K562 (cell line): ENCODE measurements at regions not wholly inside any gene's neighbourhood (a gene's known extent, or its start where the extent isn't known, plus 50 kb on each side); places are given as distances from the start of the nearest gene placed in this dataset.

ENCODE experiments used
- ATAC-seq: fragments of 200-7000 bp; cut with Tn5 transposase; 3 replicates; pipeline ENCODE4 v1.9.1; 2020; ENCODE audit warnings: moderate library complexity
- BruUV-seq: library from RNA; stranded (reverse); fragments of 400-500 nt; replicated peaks from 2 replicates; lab custom pipeline; 2021; lab: Mats Ljungman, UMichigan
- CTCF ChIA-PET: fragments of 300-600 bp; formaldehyde crosslinking; extraction: SDS; loops from one replicate; lab custom pipeline; 2021; ENCODE audit warnings: low intra/inter-chr PET ratio; lab: Yijun Ruan, JAX
- POLR2A ChIA-PET: fragments of 300-600, 350-650 bp; sonication (Branson Sonifier 250); formaldehyde crosslinking; extraction: SDS; loops from one replicate; lab custom pipeline; 2021; ENCODE audit warnings: antibody characterized with exemption, inconsistent platforms; lab: Yijun Ruan, JAX
- DNase-seq, 4 experiments: peaks; one replicate each; pipeline versions ENCODE4 v3.0.0 to v3.0.0-alpha.2; 2011 to 2018; ENCODE audit warnings: low spot score in 3 of 4, mixed read lengths in 3 of 4; ENCODE audit errors: extremely low read depth in 1 of 4
- FAIRE-seq: peaks from 2 replicates; lab custom pipeline; 2011; peaks lifted over from hg19 to GRCh38; lab: Jason Lieb, UNC
- H2AFZ ChIP-seq: 2 replicates; pipeline ENCODE4 v1.6.0; 2011; ENCODE audit warnings: low read depth, low read length, control low read depth, inconsistent platforms
- H3K27ac ChIP-seq: fragments of 200-600 bp; 3 replicates; pipeline ENCODE4 v1.8.0; 2011; ENCODE audit warnings: low read depth, mild to moderate bottlenecking, control low read depth, inconsistent platforms, low read length, moderate library complexity, mixed read lengths; ENCODE audit errors: extremely low read depth
- H3K27me3 ChIP-seq, 2 experiments: fragments of 300-600 bp in 1 of 2; 2 replicates in 1 of 2; 3 replicates in 1 of 2; pipeline versions ENCODE4 v1.6.0 to v1.8.0; 2011; ENCODE audit warnings: inconsistent platforms in 2 of 2, low read length in 2 of 2, mild to moderate bottlenecking in 1 of 2, mixed read lengths in 1 of 2, moderate library complexity in 1 of 2; ENCODE audit not compliant: control insufficient read depth in 2 of 2, insufficient read depth in 2 of 2
- H3K36me3 ChIP-seq: fragments of 300-600 bp; 3 replicates; pipeline ENCODE4 v1.8.0; 2011; ENCODE audit warnings: mild to moderate bottlenecking, low read length, inconsistent platforms; ENCODE audit not compliant: control insufficient read depth, insufficient read depth
- H3K4me1 ChIP-seq, 2 experiments: fragments of 200-600 bp in 1 of 2; replicated peaks in 1 of 2; 2 replicates in 1 of 2; 3 replicates in 1 of 2; pipeline versions ENCODE4 v1.5.1 to v1.8.0; 2011; ENCODE audit warnings: inconsistent platforms in 2 of 2, low read length in 2 of 2, mild to moderate bottlenecking in 1 of 2, mixed read lengths in 1 of 2, moderate library complexity in 1 of 2; ENCODE audit not compliant: control insufficient read depth in 2 of 2, insufficient read depth in 2 of 2
- H3K4me2 ChIP-seq: 2 replicates; pipeline ENCODE4 v1.6.1; 2011; ENCODE audit warnings: low read length, control low read depth, inconsistent platforms, mixed read lengths; ENCODE audit not compliant: insufficient read depth
- H3K4me3 ChIP-seq: fragments of 200-600 bp; sonication (generic), shearing (Covaris generic); 2 replicates; pipeline ENCODE4 v1.5.1; 2016; ENCODE audit warnings: control low read depth, inconsistent platforms
- H3K79me2 ChIP-seq: fragments of 200-600 bp; 3 replicates; pipeline ENCODE4 v1.8.0; 2011; ENCODE audit warnings: low read length, inconsistent platforms; ENCODE audit not compliant: control insufficient read depth, insufficient read depth
- H3K9ac ChIP-seq, 2 experiments: 2 replicates each; pipeline versions ENCODE4 v1.6.0 to v1.6.1; 2011; ENCODE audit warnings: low read depth in 2 of 2, low read length in 2 of 2, control low read depth in 1 of 2, inconsistent platforms in 1 of 2, mild to moderate bottlenecking in 1 of 2, mixed read lengths in 1 of 2; ENCODE audit not compliant: insufficient read depth in 1 of 2
- H3K9me1 ChIP-seq: one replicate; pipeline ENCODE4 v1.6.0; 2011; ENCODE audit warnings: inconsistent platforms, mild to moderate bottlenecking, low read length, moderate library complexity; ENCODE audit not compliant: control insufficient read depth, insufficient read depth
- H3K9me3 ChIP-seq: replicated peaks from 2 replicates; pipeline ENCODE4 v1.5.1; 2011; ENCODE audit warnings: low read depth, low read length, inconsistent platforms; ENCODE audit not compliant: control insufficient read depth, insufficient read depth
- H4K20me1 ChIP-seq: replicated peaks from 2 replicates; pipeline ENCODE4 v1.6.1; 2011; ENCODE audit warnings: low read length, inconsistent platforms, mixed read lengths; ENCODE audit not compliant: control insufficient read depth, insufficient read depth
- ATF7 ChIP-seq: fragments of 450-650 bp; IDR thresholded peaks from 2 replicates; pipeline ENCODE4 v1.7.1; 2014; ENCODE audit warnings: mild to moderate bottlenecking, moderate library complexity
- E4F1 ChIP-seq: fragments of 250-450 bp; sonication (Bioruptor Pico); IDR thresholded peaks from 2 replicates; pipeline ENCODE4 v1.5.0; 2021; ENCODE audit warnings: mild to moderate bottlenecking, borderline replicate concordance
- HDAC3 ChIP-seq: fragments of 450-650 bp; IDR thresholded peaks from 2 replicates; pipeline ENCODE4 v1.6.1; 2018; ENCODE audit warnings: borderline replicate concordance, mild to moderate bottlenecking, moderate library complexity; ENCODE audit not compliant: partially characterized antibody
- IFI16 ChIP-seq: fragments of 250-450 bp; sonication (Bioruptor Pico); IDR thresholded peaks from 2 replicates; pipeline ENCODE4 v2.1.2; 2022; ENCODE audit warnings: mild to moderate bottlenecking, inconsistent platforms
- RNF2 ChIP-seq: sonication (generic); IDR thresholded peaks from 2 replicates; pipeline ENCODE4 v1.6.1; 2016
- SIN3B ChIP-seq: fragments of 450-650 bp; IDR thresholded peaks from 2 replicates; pipeline ENCODE4 v1.6.1; 2017; ENCODE audit warnings: low read depth, mild to moderate bottlenecking, moderate library complexity
- SUPT5H ChIP-seq: fragments of 450-650 bp; IDR thresholded peaks from 2 replicates; pipeline ENCODE4 v1.6.1; 2016
- TRIM28 ChIP-seq: fragments of 450-650 bp; IDR thresholded peaks from 2 replicates; pipeline ENCODE4 v1.6.1; 2017
- ZNF445 ChIP-seq: fragments of 250-450 bp; sonication (Bioruptor Pico); IDR thresholded peaks from 2 replicates; pipeline ENCODE4 v1.4.0; 2020; ENCODE audit warnings: low read depth, mild to moderate bottlenecking, moderate library complexity
- ZNF707 ChIP-seq: fragments of 250-450 bp; sonication (Bioruptor Pico); conservative IDR thresholded peaks from 2 replicates; pipeline ENCODE4 v1.8.0; 2022; ENCODE audit warnings: inconsistent platforms, mild to moderate bottlenecking, moderate library complexity
- ZSCAN32 ChIP-seq: fragments of 450-650 bp; formaldehyde crosslinking; IDR thresholded peaks from 2 replicates; pipeline ENCODE4 v1.4.0; 2020; ENCODE audit warnings: mild to moderate bottlenecking, moderate library complexity
- WGBS: fragments of 100-300 bp; shearing (Covaris generic); methylation state at CpG from one replicate; pipeline ENCODE4 v1.1.6; 2016; ENCODE audit warnings: low coverage, mixed read lengths; ENCODE audit not compliant: insufficient coverage; ENCODE audit errors: missing lambda C conversion rate; 5-methylcytosine and 5-hydroxymethylcytosine counted together
- in situ Hi-C: fragments of 300-500 bp; cut with MboI; formaldehyde crosslinking; loops from 4 replicates; pipeline ENCODE4 v1.15.0; 2018; ENCODE audit warnings: inconsistent platforms, mixed read lengths
- intact Hi-C: fragments of 100-400 bp; cut with micrococcal nuclease; formaldehyde crosslinking; loops from 2 replicates; pipeline ENCODE4 v1.14.2; 2022
- TF ChIP-seq, protein P1 (sequence below): fragments of 450-650 bp; IDR thresholded peaks from 2 replicates; pipeline ENCODE4 v1.6.1; 2016; ENCODE audit warnings: missing biosample characterization, missing genetic modification characterization
- TF ChIP-seq, protein P2 (sequence below), 3 experiments: fragments of 200-800 bp in 1 of 3; sonication (Bioruptor generic) in 1 of 3; sonication (generic) in 1 of 3; formaldehyde crosslinking in 1 of 3; IDR thresholded peaks; 2 replicates each; pipeline versions ENCODE4 v1.6.1 to v1.8.0; 2016 to 2022; ENCODE audit warnings: mild to moderate bottlenecking in 2 of 3, missing compliant biosample characterization in 2 of 3, missing genetic modification characterization in 2 of 3, missing genetic modification reagents in 1 of 3

GRCh38 chr18:40653682-40654081, 1301.4 kb upstream of the PIK3C3 start (continued):
- TF ChIP-seq E4F1 (CRISPR knock-in tag) (no peak), ZNF445 (no peak), ZNF707 (CRISPR knock-in tag) (no peak), ZSCAN32 (CRISPR knock-in tag) (no peak)
- TF ChIP-seq, protein P1, sequence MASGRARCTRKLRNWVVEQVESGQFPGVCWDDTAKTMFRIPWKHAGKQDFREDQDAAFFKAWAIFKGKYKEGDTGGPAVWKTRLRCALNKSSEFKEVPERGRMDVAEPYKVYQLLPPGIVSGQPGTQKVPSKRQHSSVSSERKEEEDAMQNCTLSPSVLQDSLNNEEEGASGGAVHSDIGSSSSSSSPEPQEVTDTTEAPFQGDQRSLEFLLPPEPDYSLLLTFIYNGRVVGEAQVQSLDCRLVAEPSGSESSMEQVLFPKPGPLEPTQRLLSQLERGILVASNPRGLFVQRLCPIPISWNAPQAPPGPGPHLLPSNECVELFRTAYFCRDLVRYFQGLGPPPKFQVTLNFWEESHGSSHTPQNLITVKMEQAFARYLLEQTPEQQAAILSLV: no peak

GRCh38 chr18:40652321-40652720, 1302.7 kb upstream of the PIK3C3 start:
- Histone ChIP-seq H3K9ac (no peak overlapping the region), H3K4me3 (no peak overlapping the region), H2AFZ (no peak overlapping the region), H3K9me1 (no peaks in the 10 kb centered on the region), H3K4me1 (no peaks in the 10 kb centered on the region), H3K79me2 (no peaks in the 10 kb centered on the region), H4K20me1 (no peaks in the 10 kb centered on the region), H3K36me3 (no peaks in the 10 kb centered on the region), H3K27me3 (no peaks in the 10 kb centered on the region)
- DNase-seq (no peak), ATAC-seq (no peak), FAIRE-seq (no peak)
- 6% methylated on average over 1 of the region's 1 CpG for WGBS
- no TSS peak for BruUV-seq
- ChIA-PET POLR2A (no interaction called here), CTCF (no interaction called here)
- in situ Hi-C loops: no loop called here
- TF ChIP-seq RNF2 (no peak), IFI16 (CRISPR knock-in tag) (no peak), TRIM28 (no peak), HDAC3 (no peak), SIN3B (no peak), ATF7 (no peak), SUPT5H (no peak)
- TF ChIP-seq, protein P2, sequence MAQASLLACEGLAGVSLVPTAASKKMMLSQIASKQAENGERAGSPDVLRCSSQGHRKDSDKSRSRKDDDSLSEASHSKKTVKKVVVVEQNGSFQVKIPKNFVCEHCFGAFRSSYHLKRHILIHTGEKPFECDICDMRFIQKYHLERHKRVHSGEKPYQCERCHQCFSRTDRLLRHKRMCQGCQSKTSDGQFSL (CRISPR knock-in tag; IDR thresholded peaks at IDR 0.05): no peak
- TF ChIP-seq, protein P2 (tag; IDR thresholded peaks at IDR 0.05): no peak
- TF ChIP-seq, all 486 proteins: peak for 0
- intact Hi-C loops: no loop called here
- no peak overlapping the region for H3K4me2 ChIP-seq
- no peaks in the 10 kb centered on the region for H3K9me3 ChIP-seq
- no peak overlapping the region for H3K27ac ChIP-seq
